KMS-11 (cell line): ENCODE measurements at regions not wholly inside any gene's neighbourhood (a gene's known extent, or its start where the extent isn't known, plus 50 kb on each side); places are given as distances from the start of the nearest gene placed in this dataset.
A peak's percentile ranks its signal among the peaks of the same experiment; 100 is the strongest.

Experiments
- H2AFZ ChIP-seq: fragments of 200-600 bp; sonication (generic); 2 replicates; pipeline ENCODE4 v1.6.1; 2016; ENCODE audit warnings: antibody characterized with exemption, mixed run types, low read depth
- H3K27ac ChIP-seq: fragments of 200-600 bp; sonication (generic); 2 replicates; pipeline ENCODE4 v1.6.1; 2016; ENCODE audit warnings: mild to moderate bottlenecking, mixed run types
- H3K27me3 ChIP-seq: fragments of 200-600 bp; sonication (generic); 2 replicates; pipeline ENCODE4 v1.6.1; 2017; ENCODE audit warnings: mild to moderate bottlenecking, low read depth, mixed run types, moderate library complexity; ENCODE audit not compliant: insufficient read depth
- H3K36me3 ChIP-seq: fragments of 200-600 bp; sonication (generic); 2 replicates; pipeline ENCODE4 v1.6.1; 2017; ENCODE audit warnings: mild to moderate bottlenecking, mixed run types; ENCODE audit not compliant: insufficient read depth
- H3K4me1 ChIP-seq: fragments of 200-600 bp; sonication (generic); 2 replicates; pipeline ENCODE4 v1.6.1; 2016; ENCODE audit warnings: mild to moderate bottlenecking, low read depth, mixed run types; ENCODE audit not compliant: poor library complexity, severe bottlenecking
- H3K4me2 ChIP-seq: fragments of 200-600 bp; sonication (generic); 2 replicates; pipeline ENCODE4 v1.7.0; 2016; ENCODE audit warnings: mild to moderate bottlenecking, mixed run types
- H3K4me3 ChIP-seq: fragments of 200-600 bp; sonication (generic); IDR thresholded peaks from 2 replicates; pipeline ENCODE4 v1.6.1; 2017; ENCODE audit warnings: low read depth, low read length, mixed read lengths; ENCODE audit not compliant: insufficient read depth
- H3K79me2 ChIP-seq: fragments of 200-600 bp; sonication (generic); 2 replicates; pipeline ENCODE4 v1.6.1; 2016; ENCODE audit warnings: low read depth, mixed run types; ENCODE audit not compliant: insufficient read depth
- H3K9ac ChIP-seq: fragments of 200-600 bp; sonication (generic); 2 replicates; pipeline ENCODE4 v1.6.1; 2016; ENCODE audit warnings: mild to moderate bottlenecking, mixed run types
- H4K20me1 ChIP-seq: fragments of 200-600 bp; sonication (generic); 2 replicates; pipeline ENCODE4 v1.6.1; 2016; ENCODE audit warnings: mild to moderate bottlenecking, mixed run types; ENCODE audit not compliant: insufficient read depth
- CTCF ChIP-seq: fragments of 200-600 bp; sonication (generic); conservative IDR thresholded peaks from 2 replicates; pipeline ENCODE4 v1.6.1; 2017; ENCODE audit warnings: low read depth, mild to moderate bottlenecking, antibody characterized with exemption, low read length, moderate library complexity, mixed read lengths

GRCh38 chr6:156689656-156690055 lies 87.5 kb upstream of the ARID1B start:
- Histone ChIP-seq H2AFZ (no peak overlapping the region), H3K27ac (no peak overlapping the region)
- TF ChIP-seq CTCF = no peak

GRCh38 chr6:156688620-156688971 lies 88.6 kb upstream of the ARID1B start:
- H3K4me1 ChIP-seq = peaks cover 17% of the 10 kb centered on the region

More at GRCh38 chr6:156689656-156690055, 87.5 kb upstream of the ARID1B start:
- peaks cover 17% of the 10 kb centered on the region for H3K4me1 ChIP-seq
- H3K4me2 ChIP-seq = no peak overlapping the region
- H3K27me3 ChIP-seq = 0 out of 2 replicates have a peak, but pooled peaks cover 5% of the 10 kb centered on the region
- H3K79me2 ChIP-seq = no peaks in the 10 kb centered on the region
- no peaks in the 10 kb centered on the region for H4K20me1 ChIP-seq
- H3K9ac ChIP-seq = no peak overlapping the region
- no peak overlapping the region for H3K4me3 ChIP-seq
- H3K36me3 ChIP-seq = no peaks in the 10 kb centered on the region

GRCh38 chr6:156687789-156688619 lies 89.2 kb upstream of the ARID1B start:
- Histone ChIP-seq H4K20me1 (no peaks in the 10 kb centered on the region), H3K4me1 (peaks cover 17% of the 10 kb centered on the region), H3K4me3 (no peak overlapping the region), H2AFZ (peak overlapping the region; percentile 88), H3K36me3 (no peaks in the 10 kb centered on the region), H3K9ac (peak overlapping the region; percentile 40), H3K27ac (no peak overlapping the region), H3K79me2 (no peaks in the 10 kb centered on the region), H3K4me2 (peak overlapping the region; percentile 44), H3K27me3 (0 out of 2 replicates have a peak, but pooled peaks cover 5% of the 10 kb centered on the region)
- TF ChIP-seq CTCF = no peak

More at GRCh38 chr6:156688620-156688971, 88.6 kb upstream of the ARID1B start:
- no peak overlapping the region for H2AFZ ChIP-seq
- H3K27ac ChIP-seq = no peak overlapping the region
- no peak overlapping the region for H3K4me2 ChIP-seq
- H3K36me3 ChIP-seq = no peaks in the 10 kb centered on the region
- H4K20me1 ChIP-seq = no peaks in the 10 kb centered on the region
- no peak overlapping the region for H3K9ac ChIP-seq
- no peaks in the 10 kb centered on the region for H3K79me2 ChIP-seq
- 0 out of 2 replicates have a peak, but pooled peaks cover 5% of the 10 kb centered on the region for H3K27me3 ChIP-seq
- no peak for TF ChIP-seq CTCF
- no peak overlapping the region for H3K4me3 ChIP-seq

GRCh38 chr6:156686995-156687788 lies 90.0 kb upstream of the ARID1B start:
- Histone ChIP-seq H3K4me2 (peak overlapping the region; percentile 90), H2AFZ (peak overlapping the region; percentile 88), H3K27ac (peak overlapping the region; percentile 99), H3K36me3 (no peaks in the 10 kb centered on the region), H3K9ac (peak overlapping the region; percentile 99), H3K4me3 (peak overlapping the region; percentile 41), H3K79me2 (no peaks in the 10 kb centered on the region), H4K20me1 (no peaks in the 10 kb centered on the region), H3K4me1 (peaks cover 17% of the 10 kb centered on the region), H3K27me3 (0 out of 2 replicates have a peak, but pooled peaks cover 5% of the 10 kb centered on the region)
- TF ChIP-seq CTCF = no peak
